Right renal pelvis (tissue), 4 donors: ENCODE measurements at regions not wholly inside any gene's neighbourhood (a gene's known extent, or its start where the extent isn't known, plus 50 kb on each side); places are given as distances from the start of the nearest gene placed in this dataset.
"Not testable (repeated sequence)": the region's sequence is repeated elsewhere in the genome, so short reads cannot be mapped to it uniquely, and the experiment has no call there.

Experiments
- DNase-seq, 4 donors: peaks; one replicate each; pipeline ENCODE4 v3.0.0-alpha.2; 2013; ENCODE audit warnings: low read depth in 4 of 4, low spot score in 3 of 4, missing footprints in 1 of 4

DNA sequence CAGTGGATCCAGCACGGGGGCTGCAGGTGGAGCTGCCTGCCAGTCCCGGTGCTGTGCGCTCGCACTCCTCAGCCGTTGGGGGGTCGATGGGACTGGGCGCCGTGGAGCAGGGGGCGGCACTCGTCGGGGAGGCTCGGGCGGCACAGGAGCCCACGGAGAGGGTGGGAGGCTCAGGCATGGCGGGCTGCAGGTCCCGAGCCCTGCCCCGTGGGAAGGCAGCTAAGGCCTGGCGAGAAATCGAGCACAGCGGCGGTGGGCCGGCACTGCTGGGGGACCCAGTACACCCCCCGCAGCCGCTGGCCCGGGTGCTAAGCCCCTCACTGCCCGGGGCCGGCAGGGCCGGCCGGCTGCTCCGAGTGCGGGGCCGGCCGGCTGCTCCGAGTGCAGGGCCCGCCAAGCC, 52.3 kb upstream of the MARK1 start:
- DNase-seq: not testable (repeated sequence)

GRCh38 chr1:220475141-220475540, 52.8 kb upstream of the MARK1 start:
- DNase-seq: not testable (repeated sequence)

- no peak for DNase-seq
Observed at GRCh38 chr1:220473440-220473839, 54.5 kb upstream of the MARK1 start.

- no peak for DNase-seq
Observed at GRCh38 chr1:220462752-220463151, 65.2 kb upstream of the MARK1 start.

DNA sequence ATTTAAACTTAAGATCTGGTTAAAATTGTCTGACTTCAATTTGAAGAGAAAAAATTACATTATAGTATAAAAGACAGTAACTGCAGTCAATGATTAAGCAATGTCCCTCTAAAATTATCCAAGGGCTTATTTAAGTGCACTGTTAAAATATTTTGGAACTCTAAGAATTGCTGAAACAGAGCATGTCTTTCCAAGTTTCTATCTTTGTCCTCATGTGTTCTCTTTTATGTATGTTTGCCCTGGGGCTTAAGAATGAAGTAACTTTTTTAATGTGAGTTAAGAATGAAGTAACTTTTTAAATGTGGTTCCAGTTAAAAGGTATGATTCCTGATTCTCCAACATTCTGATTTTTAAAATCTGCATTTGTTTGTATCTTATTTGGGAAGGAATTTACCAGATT, 69.0 kb upstream of the MARK1 start:
- DNase-seq: no peak

- DNase-seq: no peak
Observed at GRCh38 chr1:220457957-220458609, 69.9 kb upstream of the MARK1 start.

DNA sequence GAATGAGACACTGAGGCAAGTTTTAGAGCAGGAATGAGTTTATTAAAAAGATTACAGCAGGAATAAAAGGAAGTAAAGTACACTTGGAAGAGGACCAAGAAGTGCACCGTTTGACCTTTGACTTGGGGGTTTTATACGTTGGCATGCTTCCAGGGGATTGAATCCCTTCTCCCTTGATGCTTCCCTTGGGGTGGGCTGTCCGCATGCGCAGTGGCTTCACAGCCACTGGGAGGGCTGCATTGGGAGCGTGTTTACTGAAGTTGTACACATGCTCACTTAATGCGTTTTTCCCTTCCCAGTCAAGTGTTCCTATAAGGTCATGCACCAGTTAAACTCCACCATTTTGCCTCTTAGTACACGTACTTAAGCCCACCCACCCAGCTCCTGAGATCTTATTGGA, 72.4 kb upstream of the MARK1 start:
- no peak for DNase-seq

DNA sequence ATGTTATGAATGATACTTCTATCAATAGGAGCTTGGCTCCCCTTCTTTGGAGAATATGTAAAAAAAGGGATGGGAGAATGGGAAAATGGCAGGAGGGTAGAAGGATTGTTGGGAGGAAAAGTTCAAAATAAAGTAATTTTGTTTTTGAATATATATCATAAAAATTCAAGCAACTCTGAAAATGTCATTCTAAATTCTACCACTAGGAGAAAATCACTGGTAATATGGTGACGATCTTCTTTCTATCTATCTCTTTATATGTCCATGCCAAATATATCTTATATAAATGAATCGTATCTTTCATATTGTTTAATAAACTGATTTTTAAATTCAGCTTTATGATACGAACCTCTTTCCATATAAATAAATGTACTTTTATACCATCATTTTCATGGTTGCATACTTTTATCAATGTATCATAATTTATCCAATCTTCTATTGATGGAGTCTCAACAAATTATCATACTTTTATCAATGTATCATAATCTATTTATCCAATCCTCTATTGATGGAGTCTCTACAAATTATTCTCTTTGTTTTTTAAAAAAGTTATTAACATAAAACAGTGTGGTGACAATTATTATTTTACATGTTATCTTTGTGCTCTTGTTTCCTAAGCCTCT, 73.7 kb upstream of the MARK1 start:
- no peak for DNase-seq

- no peak for DNase-seq
Observed at GRCh38 chr1:220453371-220453770, 74.6 kb upstream of the MARK1 start.

GRCh38 chr1:220451532-220451931, 76.4 kb upstream of the MARK1 start:
- DNase-seq: no peak

GRCh38 chr1:220450927-220451326, 77.0 kb upstream of the MARK1 start:
- DNase-seq: no peak

- no peak for DNase-seq
Observed at GRCh38 chr1:220448217-220448616, 79.7 kb upstream of the MARK1 start.

- DNase-seq: not testable (repeated sequence)
Observed at GRCh38 chr1:220444586-220444985, 83.3 kb upstream of the MARK1 start.

GRCh38 chr1:220441211-220441610, 86.7 kb upstream of the MARK1 start:
- DNase-seq: no peak

DNA sequence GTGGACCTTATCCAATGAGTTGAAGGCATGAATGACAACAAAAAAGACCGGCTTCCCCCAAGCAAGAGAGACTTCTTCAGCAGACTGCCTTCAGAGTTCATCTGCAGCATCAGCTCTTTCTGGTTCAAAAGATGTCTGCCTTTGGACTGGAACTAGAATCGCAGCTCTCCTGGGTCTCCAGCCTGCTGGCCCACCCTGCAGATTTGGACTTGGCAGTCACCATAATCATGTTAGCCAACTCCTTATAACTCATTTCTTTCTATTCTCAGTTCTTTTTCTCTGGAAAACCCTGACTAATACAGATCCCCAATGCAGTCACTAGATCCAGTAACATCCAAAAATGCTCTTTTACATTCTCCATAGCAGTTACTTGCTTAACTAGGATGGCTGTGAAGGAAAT, 89.2 kb upstream of the MARK1 start:
- no peak for DNase-seq

DNA sequence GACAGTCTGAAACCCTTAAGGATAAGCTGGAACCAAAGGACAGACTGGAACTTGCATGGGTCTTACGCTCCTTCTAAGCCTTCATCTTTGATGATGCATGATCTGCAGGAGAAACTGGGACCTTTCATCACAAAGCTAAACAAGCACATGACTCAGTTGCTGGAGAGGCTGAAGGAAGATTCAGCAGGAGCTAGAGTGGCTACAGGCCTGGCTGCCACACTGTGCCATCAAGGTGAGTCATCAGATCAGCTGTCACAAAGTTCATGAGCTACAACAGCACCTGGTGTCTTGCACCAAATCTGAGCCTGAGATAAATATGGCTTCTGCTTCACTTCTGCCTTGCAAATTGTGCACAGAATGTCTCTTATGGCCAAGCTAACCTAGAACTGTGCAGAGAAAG, 95.5 kb upstream of the MARK1 start:
- no peak for DNase-seq

DNA sequence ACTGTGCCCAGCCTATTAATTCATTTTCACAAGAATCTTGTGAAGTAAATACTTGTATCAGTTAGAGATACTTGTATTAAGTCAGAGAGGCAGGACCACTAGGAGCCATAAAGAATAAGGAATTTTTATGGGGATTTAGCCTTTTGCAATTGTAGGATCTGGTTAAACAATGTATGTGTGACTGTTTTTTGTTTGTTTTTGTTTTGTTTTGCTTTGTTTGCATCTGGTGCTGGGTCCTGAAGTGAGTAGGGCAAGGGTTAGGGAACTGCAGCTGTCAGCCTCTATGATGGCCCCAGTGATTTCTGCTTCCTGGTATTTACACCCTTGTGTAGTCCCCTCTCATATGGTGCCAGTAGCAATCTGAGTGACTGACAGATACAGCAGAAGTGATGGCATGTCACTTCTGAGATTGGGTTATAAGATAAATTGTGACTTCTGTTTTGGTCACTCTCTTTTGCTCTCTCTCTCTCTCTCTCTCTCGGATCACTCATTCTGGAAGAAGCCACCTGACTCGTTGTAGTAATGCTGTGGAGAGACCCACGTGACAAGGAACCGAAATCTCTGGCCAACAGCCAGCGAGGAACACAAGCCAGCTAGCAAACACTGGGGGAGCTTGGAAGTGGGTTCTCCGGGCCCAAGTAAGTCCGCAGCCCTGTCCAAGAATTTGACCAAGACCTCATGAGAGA, 96.2 kb upstream of the MARK1 start:
- DNase-seq: no peak

- DNase-seq: no peak
Observed at GRCh38 chr1:220430586-220430985, 97.3 kb upstream of the MARK1 start.

- no peak for DNase-seq
Observed at GRCh38 chr1:220430059-220430458, 97.9 kb upstream of the MARK1 start.

GRCh38 chr1:220426989-220427388, 100.9 kb upstream of the MARK1 start:
- no peak for DNase-seq

GRCh38 chr1:220425852-220426251, 102.1 kb upstream of the MARK1 start:
- DNase-seq: no peak

- DNase-seq: no peak
Observed at GRCh38 chr1:220421508-220421907, 106.4 kb upstream of the MARK1 start.
